IMR-90 (cell line): ENCODE measurements at regions not wholly inside any gene's neighbourhood (a gene's known extent, or its start where the extent isn't known, plus 50 kb on each side); places are given as distances from the start of the nearest gene placed in this dataset.

ENCODE experiments used
- ATAC-seq: fragments of 200-7000 bp; cut with Tn5 transposase; 2 replicates; pipeline ENCODE4 v1.9.1; 2020; ENCODE audit warnings: low read depth, mild to moderate bottlenecking, moderate library complexity
- BruUV-seq: library from RNA; stranded (reverse); fragments of 400-500 nt; replicated peaks from 2 replicates; lab custom pipeline; 2021; lab: Mats Ljungman, UMichigan
- CTCF ChIA-PET: fragments of 300-600 bp; formaldehyde crosslinking; extraction: SDS; loops from one replicate; lab custom pipeline; 2021; ENCODE audit warnings: antibody characterized with exemption; lab: Yijun Ruan, JAX
- POLR2A ChIA-PET: fragments of 300-600 bp; sonication (Branson Sonifier 250); formaldehyde crosslinking; loops from one replicate; lab custom pipeline; 2022; ENCODE audit warnings: antibody characterized with exemption; ENCODE audit not compliant: unreplicated experiment; lab: Charles Lee
- DNase-seq: peaks from one replicate; pipeline ENCODE4 v3.0.0; 2013
- H2AFZ ChIP-seq: replicated peaks from 2 replicates; pipeline ENCODE3; 2013; ENCODE audit warnings: low read length, mild to moderate bottlenecking; ENCODE audit not compliant: poor library complexity
- H2AK5ac ChIP-seq: 2 replicates; pipeline ENCODE4 v1.6.1; 2013; ENCODE audit warnings: low read depth, low read length, inconsistent platforms
- H2AK9ac ChIP-seq: replicated peaks from 2 replicates; pipeline ENCODE3; 2013; ENCODE audit warnings: mild to moderate bottlenecking, low read depth, low read length, moderate library complexity; ENCODE audit not compliant: poor library complexity
- H2BK120ac ChIP-seq: 2 replicates; pipeline ENCODE4 v1.6.1; 2013; ENCODE audit warnings: low read depth, low read length, inconsistent platforms
- H2BK15ac ChIP-seq: 3 replicates; pipeline ENCODE4 v1.6.1; 2013; ENCODE audit warnings: low read depth, low read length, inconsistent platforms
- H2BK20ac ChIP-seq: 2 replicates; pipeline ENCODE4 v1.6.1; 2013; ENCODE audit warnings: low read depth, mild to moderate bottlenecking, inconsistent platforms, low read length, moderate library complexity
- H2BK5ac ChIP-seq: 2 replicates; pipeline ENCODE4 v1.6.1; 2013; ENCODE audit warnings: mild to moderate bottlenecking, low read depth, low read length, inconsistent platforms; ENCODE audit not compliant: poor library complexity, severe bottlenecking
- H3K14ac ChIP-seq: replicated peaks from 2 replicates; pipeline ENCODE4 v1.6.1; 2013; ENCODE audit warnings: low read depth, low read length, inconsistent platforms
- H3K18ac ChIP-seq: 2 replicates; pipeline ENCODE4 v1.6.1; 2013; ENCODE audit warnings: low read depth, low read length, control low read depth
- H3K23ac ChIP-seq: 2 replicates; pipeline ENCODE4 v1.6.1; 2013; ENCODE audit warnings: low read depth, low read length, inconsistent platforms
- H3K27ac ChIP-seq: 2 replicates; pipeline ENCODE4 v1.5.1; 2013; ENCODE audit warnings: mild to moderate bottlenecking, control low read depth, low read length; ENCODE audit not compliant: insufficient read depth
- H3K27me3 ChIP-seq: 2 replicates; pipeline ENCODE4 v1.6.1; 2013; ENCODE audit warnings: low read length; ENCODE audit not compliant: control insufficient read depth, insufficient read depth
- H3K36me3 ChIP-seq: 2 replicates; pipeline ENCODE4 v1.6.1; 2013; ENCODE audit warnings: low read length, mixed read lengths; ENCODE audit not compliant: control insufficient read depth, insufficient read depth
- H3K4ac ChIP-seq: 2 replicates; pipeline ENCODE4 v1.6.1; 2013; ENCODE audit warnings: low read depth, low read length, inconsistent platforms
- H3K4me1 ChIP-seq: 2 replicates; pipeline ENCODE4 v1.6.1; 2013; ENCODE audit warnings: low read length, mixed read lengths; ENCODE audit not compliant: control insufficient read depth, insufficient read depth
- H3K4me2 ChIP-seq: 2 replicates; pipeline ENCODE4 v1.6.1; 2013; ENCODE audit warnings: low read depth, mild to moderate bottlenecking, control low read depth, low read length, moderate library complexity
- H3K4me3 ChIP-seq: 2 replicates; pipeline ENCODE4 v1.5.1; 2013; ENCODE audit warnings: low read depth, mild to moderate bottlenecking, control low read depth, low read length, moderate library complexity; ENCODE audit not compliant: insufficient read depth
- H3K56ac ChIP-seq: 2 replicates; pipeline ENCODE4 v1.6.1; 2013; ENCODE audit warnings: low read length, inconsistent platforms; ENCODE audit not compliant: insufficient read depth; ENCODE audit errors: extremely low read depth
- H3K79me1 ChIP-seq, 2 experiments: 2 replicates each; pipeline ENCODE4 v1.6.1; 2013; ENCODE audit warnings: low read length in 2 of 2, inconsistent platforms in 1 of 2, low read depth in 1 of 2
- H3K9ac ChIP-seq: 2 replicates; pipeline ENCODE4 v1.6.1; 2013; ENCODE audit warnings: low read depth, low read length, control low read depth
- H3K9me1 ChIP-seq: 2 replicates; pipeline ENCODE4 v1.6.1; 2013; ENCODE audit warnings: low read length, inconsistent platforms; ENCODE audit not compliant: insufficient read depth
- H3K9me3 ChIP-seq: 2 replicates; pipeline ENCODE4 v1.6.1; 2013; ENCODE audit warnings: low read length; ENCODE audit not compliant: control insufficient read depth, insufficient read depth
- H4K20me1 ChIP-seq: 2 replicates; pipeline ENCODE4 v1.6.1; 2013; ENCODE audit warnings: low read length, inconsistent platforms; ENCODE audit not compliant: insufficient read depth
- H4K5ac ChIP-seq: 2 replicates; pipeline ENCODE4 v1.6.1; 2013; ENCODE audit warnings: mild to moderate bottlenecking, low read depth, low read length, control low read depth
- H4K8ac ChIP-seq, 2 experiments: 2 replicates each; pipeline ENCODE4 v1.6.1; 2013; ENCODE audit warnings: low read depth in 2 of 2, low read length in 2 of 2, control low read depth in 1 of 2, inconsistent platforms in 1 of 2
- H4K91ac ChIP-seq: 2 replicates; pipeline ENCODE4 v1.6.1; 2013; ENCODE audit warnings: low read depth, low read length, inconsistent platforms; ENCODE audit not compliant: insufficient read depth
- BHLHE40 ChIP-seq: fragments of 150-350 bp; IDR thresholded peaks from 2 replicates; pipeline ENCODE4 v1.6.1; 2016; ENCODE audit warnings: mild to moderate bottlenecking, low read depth, low read length
- CTCF ChIP-seq: conservative IDR thresholded peaks from 2 replicates; pipeline ENCODE4 v1.5.1; 2012; ENCODE audit warnings: mild to moderate bottlenecking, low read depth, low read length, improper control_type of control experiment
- ELK1 ChIP-seq: fragments of 150-350 bp; IDR thresholded peaks from 2 replicates; pipeline ENCODE4 v1.6.1; 2016; ENCODE audit warnings: low read depth, mild to moderate bottlenecking, low read length, moderate library complexity, borderline replicate concordance
- MAFK ChIP-seq: IDR thresholded peaks from 2 replicates; pipeline ENCODE4 v1.6.1; 2012; ENCODE audit warnings: low read depth, low read length, improper control_type of control experiment
- MXI1 ChIP-seq: IDR thresholded peaks from 2 replicates; pipeline ENCODE4 v1.6.1; 2012; ENCODE audit warnings: low read depth, mild to moderate bottlenecking, low read length, moderate library complexity, borderline replicate concordance
- NFE2L2 ChIP-seq: fragments of 150-350 bp; IDR thresholded peaks from 2 replicates; pipeline ENCODE4 v1.6.1; 2016; ENCODE audit warnings: low read depth, mild to moderate bottlenecking, low read length
- POLR2A ChIP-seq: IDR thresholded peaks from 2 replicates; pipeline ENCODE4 v1.6.1; 2012; ENCODE audit warnings: mild to moderate bottlenecking, low read depth, low read length
- RCOR1 ChIP-seq: IDR thresholded peaks from 2 replicates; pipeline ENCODE4 v1.6.1; 2012; ENCODE audit warnings: mild to moderate bottlenecking, low read length, improper control_type of control experiment; ENCODE audit not compliant: insufficient replicate concordance
- RFX5 ChIP-seq: IDR thresholded peaks from 2 replicates; pipeline ENCODE4 v1.8.0; 2012; ENCODE audit warnings: low read depth, mild to moderate bottlenecking, low read length, moderate library complexity
- WGBS, 2 experiments: methylation state at CpG; one replicate each; pipeline versions ENCODE4 v1.1.5 to v1.1.7; 2013; ENCODE audit warnings: missing lambda C conversion rate in 2 of 2; ENCODE audit not compliant: insufficient read length in 1 of 2; ENCODE audit errors: extremely low coverage in 2 of 2; 5-methylcytosine and 5-hydroxymethylcytosine counted together
- dilution Hi-C: fragments of 300-500 bp; cut with HindIII; formaldehyde crosslinking; loops from one replicate; pipeline ENCODE4 v1.14.3; 2018; ENCODE audit warnings: low sequenced_read_pairs; ENCODE audit not compliant: unreplicated experiment
- in situ Hi-C: fragments of 300-500 bp; cut with MboI; formaldehyde crosslinking; loops from 3 replicates; pipeline ENCODE4 v1.14.3; 2019; ENCODE audit warnings: low sequenced_read_pairs, inconsistent platforms, mixed read lengths
- intact Hi-C: fragments of 100-400 bp; cut with micrococcal nuclease; formaldehyde crosslinking; loops from 2 replicates; pipeline ENCODE4 v1.10.0; 2022

GRCh38 chr6:118386975-118387374 lies 161.1 kb upstream of the PLN start:
- H2BK120ac ChIP-seq, result peak overlapping the region; percentile 6
- no peak for TF ChIP-seq MXI1
- TF ChIP-seq POLR2A, result no peak
- TF ChIP-seq NFE2L2, result peak; percentile 94
- TF ChIP-seq ELK1, result no peak
- no peak for TF ChIP-seq RCOR1
- no peak for TF ChIP-seq BHLHE40
- TF ChIP-seq RFX5, result no peak
- no peak for TF ChIP-seq CTCF
- TF ChIP-seq MAFK, result peak; percentile 85
- H3K23ac ChIP-seq, result no peak overlapping the region
- intact Hi-C loops, result loop anchor here (5.0 kb wide), 1 partner anchor 75 kb away; no protein-coding TSS in a partner anchor
- no peaks in the 10 kb centered on the region for H3K79me1 ChIP-seq
- no peaks in the 10 kb centered on the region for H3K36me3 ChIP-seq
- ATAC-seq (no peak), DNase-seq (no peak)
- H2AK9ac ChIP-seq, result no peak overlapping the region
- no peak overlapping the region for H2AFZ ChIP-seq
- H3K4me3 ChIP-seq, result no peak overlapping the region
- no peak overlapping the region for H3K14ac ChIP-seq
- no peak overlapping the region for H4K5ac ChIP-seq
- ChIA-PET CTCF (interaction anchor here (0.7 to 0.8 kb wide), 2 partner anchors 11 to 63 kb away, joined by 3 read pairs; no protein-coding TSS in a partner anchor), POLR2A (no interaction called here)
- H3K4me1 ChIP-seq, result peaks cover 13% of the 10 kb centered on the region
- H3K9me3 ChIP-seq, result no peaks in the 10 kb centered on the region
- H3K9me1 ChIP-seq, result peaks cover 10% of the 10 kb centered on the region
- H4K20me1 ChIP-seq, result no peaks in the 10 kb centered on the region
- H3K9ac ChIP-seq, result no peak overlapping the region
- H3K4ac ChIP-seq, result no peak overlapping the region
- H3K56ac ChIP-seq, result no peak overlapping the region
- H3K4me2 ChIP-seq, result no peak overlapping the region
- dilution Hi-C loops, result no loop called here
- H2BK15ac ChIP-seq, result no peak overlapping the region
- H3K27me3 ChIP-seq, result no peaks in the 10 kb centered on the region
- no TSS peak for BruUV-seq
- in situ Hi-C loops, result no loop called here
- H2AK5ac ChIP-seq, result no peak overlapping the region
- no peak overlapping the region for H3K27ac ChIP-seq
- no peak overlapping the region for H2BK5ac ChIP-seq
- H4K8ac ChIP-seq, result no peak overlapping the region; a peak in 1 of 4 replicates
- peak overlapping the region; percentile 88; the same call in 1 of the 2 replicates for H3K18ac ChIP-seq
- peak overlapping the region; percentile 53; the same call in 1 of the 2 replicates for H2BK20ac ChIP-seq
- H4K91ac ChIP-seq, result no peak overlapping the region
- WGBS, 2 experiments, result no CpG with 5 or more reads among the region's 1 CpG
